ENCODE measurements at regions not wholly inside any gene's neighbourhood (a gene's known extent, or its start where the extent isn't known, plus 50 kb on each side); places are given as distances from the start of the nearest gene placed in this dataset.
"Not testable (repeated sequence)": the region's sequence is repeated elsewhere in the genome, so short reads cannot be mapped to it uniquely, and the experiment has no call there.

DNA sequence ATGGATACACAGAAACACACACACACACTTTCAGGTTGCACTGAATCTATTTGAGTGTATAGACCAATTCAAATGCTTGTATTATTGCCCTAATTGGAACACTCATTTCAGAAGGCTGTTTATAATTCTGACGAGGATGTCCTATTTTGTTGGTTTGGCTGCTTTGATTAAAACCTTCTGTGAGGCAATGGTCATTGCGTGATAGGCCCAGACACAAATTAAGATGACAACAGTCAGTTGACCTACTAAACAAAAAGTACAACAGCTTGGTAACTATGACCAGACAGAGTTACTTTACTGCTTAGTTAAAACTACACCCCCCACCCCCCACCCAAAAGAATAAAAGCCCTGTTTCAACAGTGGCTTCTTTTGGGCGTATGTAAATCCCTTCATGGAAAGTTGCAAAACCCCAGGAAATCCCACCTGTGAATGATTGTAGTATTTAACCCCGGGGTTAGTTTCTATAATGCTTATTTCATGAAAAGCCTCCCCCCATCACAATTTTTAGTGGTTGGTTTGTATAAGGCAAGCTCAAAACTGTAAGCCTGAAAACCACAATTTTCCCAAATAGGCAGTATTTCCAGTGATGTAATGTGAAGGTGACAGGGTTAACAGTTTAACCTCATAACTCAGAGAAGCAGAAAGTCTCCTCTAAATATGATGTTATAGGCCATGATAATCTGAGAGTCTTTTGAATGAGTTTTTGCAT, 340.8 kb downstream of the FGF10 start:
- peak overlapping the region; percentile 41 for H3K4me2 ChIP-seq
- no peak for DNase-seq (ENCODE audit: low spot score)
- no peaks in the 10 kb centered on the region for H3F3A ChIP-seq (ENCODE audit: low read depth)

DNA sequence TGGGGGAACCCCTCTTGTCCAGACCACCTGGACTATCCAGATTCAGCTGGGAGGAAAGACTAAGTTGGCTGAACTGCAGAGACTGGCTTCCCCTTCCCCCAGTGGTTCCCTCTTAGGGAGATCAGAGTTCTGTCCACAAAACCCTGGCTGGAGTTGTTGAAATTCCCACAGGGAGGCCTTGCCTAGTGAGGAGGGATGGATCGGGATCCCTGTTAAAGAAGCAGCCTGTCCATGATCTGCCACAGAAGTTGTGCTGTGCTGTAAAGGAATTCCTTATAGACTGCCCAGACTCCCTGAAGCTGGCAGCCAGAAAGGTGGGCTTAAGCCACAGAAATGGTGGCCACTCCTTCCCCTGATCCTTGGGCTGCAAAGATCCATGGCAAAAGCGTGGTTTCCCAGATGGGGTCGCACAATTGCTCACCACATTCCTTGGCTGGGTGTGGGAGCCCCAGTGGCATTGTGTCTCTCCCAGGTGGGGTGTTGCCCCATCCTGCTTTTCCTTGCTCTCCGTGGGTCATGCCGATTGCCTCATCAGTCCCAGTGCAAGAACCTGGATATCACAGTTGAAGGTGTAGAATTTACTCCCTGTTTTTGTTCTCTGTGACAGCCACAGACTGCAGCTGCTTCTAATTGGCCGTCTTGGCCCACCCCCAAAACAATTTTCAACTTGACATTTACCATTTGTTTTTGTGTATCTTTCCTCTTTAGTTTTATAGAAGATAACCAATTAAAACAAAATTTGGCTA, 342.4 kb downstream of the FGF10 start:
- H3K79me2 ChIP-seq (ENCODE audit: low read depth): no peaks in the 10 kb centered on the region
- no peak overlapping the region for H3K4me3 ChIP-seq
- no peaks in the 10 kb centered on the region for H3K27me3 ChIP-seq
- Mint-ChIP-seq H3K4me3 (no peak overlapping the region), H3K27ac (no peak overlapping the region), H3K36me3 (no peaks in the 10 kb centered on the region), H3K9me3 (peaks cover 2% of the 10 kb centered on the region), H3K27me3 (ENCODE audit: insufficient read depth, low read depth) (no peaks in the 10 kb centered on the region), H3K4me1 (peaks cover 2% of the 10 kb centered on the region)
- DNase-seq (ENCODE audit: low spot score): peak; percentile 3
- H2AFZ ChIP-seq (replicated peaks): no peak overlapping the region
- no peaks in the 10 kb centered on the region for H3K9me3 ChIP-seq (ENCODE audit: low read depth)
- no peak overlapping the region for H3K27ac ChIP-seq
- H3F3A ChIP-seq (ENCODE audit: low read depth): no peaks in the 10 kb centered on the region
- H3K4me2 ChIP-seq: no peak overlapping the region
- no peaks in the 10 kb centered on the region for H4K20me1 ChIP-seq (ENCODE audit: low read depth)
- no peaks in the 10 kb centered on the region for H3K36me3 ChIP-seq
- H3K9ac ChIP-seq: no peak overlapping the region
- TF ChIP-seq EZH2phosphoT487 (IDR thresholded peaks at IDR 0.05): no peak
- H3K4me1 ChIP-seq: peaks cover 11% of the 10 kb centered on the region

More for the DNA sequence above, 340.8 kb downstream of the FGF10 start:
- Histone ChIP-seq H3K9ac (no peak overlapping the region), H3K9me3 (ENCODE audit: low read depth) (no peaks in the 10 kb centered on the region), H3K4me3 (no peak overlapping the region), H3K27ac (no peak overlapping the region), H3K4me1 (peaks cover 11% of the 10 kb centered on the region), H3K27me3 (no peaks in the 10 kb centered on the region), H3K79me2 (ENCODE audit: low read depth) (no peaks in the 10 kb centered on the region), H4K20me1 (ENCODE audit: low read depth) (no peaks in the 10 kb centered on the region), H2AFZ (replicated peaks) (peak overlapping the region; percentile 30), H3K36me3 (no peaks in the 10 kb centered on the region)
- Mint-ChIP-seq H3K27ac (no peak overlapping the region), H3K4me3 (no peak overlapping the region), H3K9me3 (peaks cover 2% of the 10 kb centered on the region), H3K4me1 (peaks cover 2% of the 10 kb centered on the region), H3K27me3 (ENCODE audit: insufficient read depth, low read depth) (no peaks in the 10 kb centered on the region), H3K36me3 (no peaks in the 10 kb centered on the region)
- TF ChIP-seq EZH2phosphoT487 (IDR thresholded peaks at IDR 0.05) (no peak), EZH2 (IDR thresholded peaks at IDR 0.05) (no peak), CTCF (IDR thresholded peaks at IDR 0.05) (no peak)

DNA sequence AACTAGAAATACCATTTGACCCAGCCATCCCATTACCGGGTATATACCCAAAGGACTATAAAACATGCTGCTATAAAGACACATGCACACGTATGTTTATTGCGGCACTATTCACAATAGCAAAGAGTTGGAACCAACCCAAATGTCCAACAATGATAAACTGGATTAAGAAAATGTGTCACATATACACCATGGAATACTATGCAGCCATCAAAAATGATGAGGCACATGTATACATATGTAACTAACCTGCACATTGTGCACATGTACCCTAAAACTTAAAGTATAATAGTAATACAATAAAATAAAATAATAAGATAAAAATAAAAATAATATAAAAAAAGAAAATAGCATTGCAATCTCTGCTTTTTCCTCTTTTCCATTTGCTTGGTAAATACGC, 344.7 kb downstream of the FGF10 start:
- not testable (repeated sequence) for H3K27ac ChIP-seq; H3K36me3 Mint-ChIP-seq; H2AFZ ChIP-seq (replicated peaks); H3K9me3 ChIP-seq (ENCODE audit: low read depth); H3K9ac ChIP-seq; H3K27me3 Mint-ChIP-seq (ENCODE audit: insufficient read depth, low read depth); H3F3A ChIP-seq (ENCODE audit: low read depth); DNase-seq (ENCODE audit: low spot score); H3K79me2 ChIP-seq (ENCODE audit: low read depth); H4K20me1 ChIP-seq (ENCODE audit: low read depth); H3K4me2 ChIP-seq; H3K36me3 ChIP-seq; H3K4me3 Mint-ChIP-seq; H3K27ac Mint-ChIP-seq; H3K4me1 Mint-ChIP-seq; H3K27me3 ChIP-seq; H3K4me3 ChIP-seq
- H3K9me3 Mint-ChIP-seq: peaks cover 13% of the 10 kb centered on the region
- H3K4me1 ChIP-seq: peaks cover 11% of the 10 kb centered on the region

- Mint-ChIP-seq H3K27ac (no peak overlapping the region), H3K27me3 (ENCODE audit: insufficient read depth, low read depth) (no peaks in the 10 kb centered on the region), H3K9me3 (no peaks in the 10 kb centered on the region), H3K4me3 (no peak overlapping the region), H3K4me1 (no peaks in the 10 kb centered on the region), H3K36me3 (no peaks in the 10 kb centered on the region)
- Histone ChIP-seq H2AFZ (replicated peaks) (no peak overlapping the region), H3K4me2 (no peak overlapping the region), H3F3A (ENCODE audit: low read depth) (no peaks in the 10 kb centered on the region), H3K36me3 (no peaks in the 10 kb centered on the region), H3K4me1 (no peaks in the 10 kb centered on the region), H3K27me3 (no peaks in the 10 kb centered on the region), H3K27ac (no peak overlapping the region), H3K4me3 (no peak overlapping the region), H3K79me2 (ENCODE audit: low read depth) (no peaks in the 10 kb centered on the region), H3K9me3 (ENCODE audit: low read depth) (no peaks in the 10 kb centered on the region), H4K20me1 (ENCODE audit: low read depth) (no peaks in the 10 kb centered on the region), H3K9ac (no peak overlapping the region)
- DNase-seq (ENCODE audit: low spot score): no peak
- TF ChIP-seq EZH2phosphoT487 (IDR thresholded peaks at IDR 0.05) (no peak), CTCF (IDR thresholded peaks at IDR 0.05) (no peak), EZH2 (IDR thresholded peaks at IDR 0.05) (no peak)
Observed at GRCh38 chr5:44028226-44028625, 361.0 kb downstream of the FGF10 start.

Data from neural progenitor cell (in vitro differentiated cells).